IPS DF 6.9 (cell line): ENCODE measurements at regions not wholly inside any gene's neighbourhood (a gene's known extent, or its start where the extent isn't known, plus 50 kb on each side); places are given as distances from the start of the nearest gene placed in this dataset.

Experiments used
- DNase-seq: peaks from one replicate; pipeline ENCODE4 v3.0.0-alpha.2; 2013; ENCODE audit warnings: low read depth, low spot score
- H3K27ac ChIP-seq: one replicate; pipeline ENCODE4 v1.5.1; 2013; ENCODE audit warnings: low read length, control low read depth
- H3K27me3 ChIP-seq: 2 replicates; pipeline ENCODE4 v1.6.1; 2013; ENCODE audit warnings: mild to moderate bottlenecking, low read length; ENCODE audit not compliant: control insufficient read depth, insufficient read depth
- H3K36me3 ChIP-seq: 2 replicates; pipeline ENCODE4 v1.6.1; 2013; ENCODE audit warnings: low read length; ENCODE audit not compliant: control insufficient read depth, insufficient read depth
- H3K4me1 ChIP-seq: 2 replicates; pipeline ENCODE4 v1.6.1; 2013; ENCODE audit warnings: low read length; ENCODE audit not compliant: control insufficient read depth, insufficient read depth
- H3K4me3 ChIP-seq: 2 replicates; pipeline ENCODE4 v1.5.1; 2013; ENCODE audit warnings: mild to moderate bottlenecking, low read length
- H3K9me3 ChIP-seq: 2 replicates; pipeline ENCODE4 v1.6.1; 2013; ENCODE audit warnings: low read length, inconsistent platforms; ENCODE audit not compliant: control insufficient read depth, insufficient read depth
- WGBS: extraction: QIAGEN DNeasy Blood & Tissue Kit; methylation state at CpG from one replicate; pipeline ENCODE4 v1.1.7; 2013; ENCODE audit warnings: mixed read lengths, missing lambda C conversion rate; ENCODE audit not compliant: insufficient read length, insufficient coverage; 5-methylcytosine and 5-hydroxymethylcytosine counted together

- Histone ChIP-seq H3K36me3 (no peaks in the 10 kb centered on the region), H3K27me3 (no peaks in the 10 kb centered on the region), H3K4me3 (no peak overlapping the region), H3K9me3 (no peaks in the 10 kb centered on the region), H3K4me1 (peaks cover 3% of the 10 kb centered on the region), H3K27ac (no peak overlapping the region)
- WGBS, result no CpG with 5 or more reads among the region's 12 CpGs
- DNase-seq, result no peak
Measured at GRCh38 chr10:71059054-71059818, 153.1 kb upstream of the UNC5B start.

GRCh38 chr10:71059943-71060342 is 152.4 kb upstream of the UNC5B start:
- Histone ChIP-seq H3K9me3 (no peaks in the 10 kb centered on the region), H3K36me3 (no peaks in the 10 kb centered on the region), H3K4me1 (peaks cover 5% of the 10 kb centered on the region), H3K27me3 (no peaks in the 10 kb centered on the region), H3K27ac (no peak overlapping the region), H3K4me3 (no peak overlapping the region)
- no peak for DNase-seq
- WGBS, result no CpG with 5 or more reads among the region's 16 CpGs

- Histone ChIP-seq H3K4me1 (peaks cover 5% of the 10 kb centered on the region), H3K4me3 (no peak overlapping the region), H3K27ac (no peak overlapping the region), H3K27me3 (no peaks in the 10 kb centered on the region), H3K9me3 (no peaks in the 10 kb centered on the region), H3K36me3 (no peaks in the 10 kb centered on the region)
- no peak for DNase-seq
- WGBS, result no CpG with 5 or more reads among the region's 12 CpGs
Measured at GRCh38 chr10:71060476-71061426, 151.6 kb upstream of the UNC5B start.

- Histone ChIP-seq H3K9me3 (no peaks in the 10 kb centered on the region), H3K27me3 (no peaks in the 10 kb centered on the region), H3K27ac (no peak overlapping the region), H3K4me3 (no peak overlapping the region), H3K36me3 (no peaks in the 10 kb centered on the region), H3K4me1 (peaks cover 5% of the 10 kb centered on the region)
- DNase-seq, result no peak
- no CpG with 5 or more reads among the region's 8 CpGs for WGBS
Measured at GRCh38 chr10:71061472-71061871, 150.9 kb upstream of the UNC5B start.

- no peaks in the 10 kb centered on the region for H3K36me3 ChIP-seq
- H3K4me3 ChIP-seq, result no peak overlapping the region
- no peaks in the 10 kb centered on the region for H3K9me3 ChIP-seq
- no CpG with 5 or more reads among the region's 5 CpGs for WGBS
- no peak overlapping the region for H3K27ac ChIP-seq
- no peak for DNase-seq
- no peaks in the 10 kb centered on the region for H3K27me3 ChIP-seq
- peaks cover 5% of the 10 kb centered on the region for H3K4me1 ChIP-seq
Measured at GRCh38 chr10:71062156-71062555, 150.2 kb upstream of the UNC5B start.

GRCh38 chr10:71063401-71063800 is 149.0 kb upstream of the UNC5B start:
- DNase-seq, result no peak
- H3K9me3 ChIP-seq, result no peaks in the 10 kb centered on the region
- H3K27me3 ChIP-seq, result no peaks in the 10 kb centered on the region
- no CpG with 5 or more reads among the region's 7 CpGs for WGBS
- H3K36me3 ChIP-seq, result no peaks in the 10 kb centered on the region
- no peak overlapping the region for H3K27ac ChIP-seq
- H3K4me1 ChIP-seq, result peaks cover 5% of the 10 kb centered on the region
- no peak overlapping the region for H3K4me3 ChIP-seq

GRCh38 chr10:71064413-71065118 is 147.8 kb upstream of the UNC5B start:
- Histone ChIP-seq H3K36me3 (no peaks in the 10 kb centered on the region), H3K4me1 (peaks cover 5% of the 10 kb centered on the region), H3K9me3 (no peaks in the 10 kb centered on the region), H3K4me3 (no peak overlapping the region), H3K27ac (no peak overlapping the region), H3K27me3 (no peaks in the 10 kb centered on the region)
- no CpG with 5 or more reads among the region's 13 CpGs for WGBS
- no peak for DNase-seq

GRCh38 chr10:71065659-71066058 is 146.7 kb upstream of the UNC5B start:
- Histone ChIP-seq H3K36me3 (no peaks in the 10 kb centered on the region), H3K4me1 (peaks cover 5% of the 10 kb centered on the region), H3K9me3 (no peaks in the 10 kb centered on the region), H3K27me3 (no peaks in the 10 kb centered on the region), H3K4me3 (no peak overlapping the region), H3K27ac (no peak overlapping the region)
- no CpG with 5 or more reads among the region's 4 CpGs for WGBS
- no peak for DNase-seq

- no peak overlapping the region for H3K27ac ChIP-seq
- no CpG with 5 or more reads among the region's 10 CpGs for WGBS
- no peaks in the 10 kb centered on the region for H3K9me3 ChIP-seq
- H3K27me3 ChIP-seq, result no peaks in the 10 kb centered on the region
- H3K4me3 ChIP-seq, result no peak overlapping the region
- peaks cover 5% of the 10 kb centered on the region for H3K4me1 ChIP-seq
- no peak for DNase-seq
- no peaks in the 10 kb centered on the region for H3K36me3 ChIP-seq
Measured at GRCh38 chr10:71066600-71066999, 145.8 kb upstream of the UNC5B start.

- no peak overlapping the region for H3K27ac ChIP-seq
- H3K27me3 ChIP-seq, result no peaks in the 10 kb centered on the region
- WGBS, result no CpG with 5 or more reads among the region's 19 CpGs
- no peak overlapping the region for H3K4me3 ChIP-seq
- peaks cover 5% of the 10 kb centered on the region for H3K4me1 ChIP-seq
- DNase-seq, result no peak
- H3K9me3 ChIP-seq, result no peaks in the 10 kb centered on the region
- H3K36me3 ChIP-seq, result no peaks in the 10 kb centered on the region
Measured at GRCh38 chr10:71067098-71067740, 145.2 kb upstream of the UNC5B start.
